Mesenchymal stem cell (in vitro differentiated cells and primary cell): ENCODE measurements at regions not wholly inside any gene's neighbourhood (a gene's known extent, or its start where the extent isn't known, plus 50 kb on each side); places are given as distances from the start of the nearest gene placed in this dataset.
"Not testable (repeated sequence)": the region's sequence is repeated elsewhere in the genome, so short reads cannot be mapped to it uniquely, and the experiment has no call there.

Source experiments
- DNase-seq: peaks from one replicate; pipeline ENCODE4 v3.0.0-alpha.2; 2013
- H2AFZ ChIP-seq: one replicate; pipeline ENCODE4 v1.6.1; 2013; ENCODE audit warnings: low read depth, mild to moderate bottlenecking, control low read depth, inconsistent platforms, low read length, moderate library complexity
- H2AK5ac ChIP-seq: 2 replicates; pipeline ENCODE4 v1.6.1; 2013; ENCODE audit warnings: low read length, moderate library complexity, mild to moderate bottlenecking, inconsistent platforms; ENCODE audit not compliant: severe bottlenecking
- H2BK120ac ChIP-seq: one replicate; pipeline ENCODE4 v1.6.1; 2013; ENCODE audit warnings: low read depth, mild to moderate bottlenecking, inconsistent platforms, low read length, moderate library complexity
- H2BK12ac ChIP-seq, 2 experiments: one replicate each; pipeline ENCODE4 v1.6.1; 2013; ENCODE audit warnings: inconsistent platforms in 2 of 2, low read length in 2 of 2, mild to moderate bottlenecking in 2 of 2, moderate library complexity in 2 of 2, control low read depth in 1 of 2
- H2BK15ac ChIP-seq: one replicate; pipeline ENCODE4 v1.6.1; 2013; ENCODE audit warnings: mild to moderate bottlenecking, low read depth, inconsistent platforms; ENCODE audit not compliant: poor library complexity, severe bottlenecking
- H2BK5ac ChIP-seq: 2 replicates; pipeline ENCODE4 v1.6.1; 2013; ENCODE audit warnings: low read depth, mild to moderate bottlenecking, low read length, control low read depth, inconsistent platforms; ENCODE audit not compliant: poor library complexity, severe bottlenecking
- H3K14ac ChIP-seq, 2 experiments: one replicate each; pipeline ENCODE4 v1.6.1; 2013; ENCODE audit warnings: inconsistent platforms in 2 of 2, low read length in 2 of 2, control low read depth in 1 of 2, mild to moderate bottlenecking in 1 of 2, moderate library complexity in 1 of 2
- H3K18ac ChIP-seq, 2 experiments: one replicate each; pipeline ENCODE4 v1.6.1; 2013; ENCODE audit warnings: inconsistent platforms in 2 of 2, low read length in 2 of 2, control low read depth in 1 of 2, low read depth in 1 of 2, mild to moderate bottlenecking in 1 of 2
- H3K23ac ChIP-seq, 2 experiments: one replicate each; pipeline ENCODE4 v1.6.1; 2013; ENCODE audit warnings: inconsistent platforms in 2 of 2, low read length in 2 of 2, mild to moderate bottlenecking in 2 of 2, moderate library complexity in 2 of 2, control low read depth in 1 of 2
- H3K27ac ChIP-seq: 2 replicates; pipeline ENCODE4 v1.5.1; 2013; ENCODE audit warnings: mild to moderate bottlenecking, moderate library complexity, low read length, control low read depth, inconsistent platforms; ENCODE audit not compliant: poor library complexity, severe bottlenecking
- H3K27me3 ChIP-seq, 2 experiments: 2 replicates each; pipeline versions ENCODE4 v1.6.1 to v1.7.0; 2013; ENCODE audit warnings: low read length in 2 of 2, mild to moderate bottlenecking in 2 of 2, moderate library complexity in 2 of 2, control low read depth in 1 of 2, inconsistent platforms in 1 of 2; ENCODE audit not compliant: control insufficient read depth in 1 of 2, insufficient read depth in 1 of 2
- H3K36me3 ChIP-seq, 2 experiments: 2 replicates each; pipeline versions ENCODE4 v1.6.1 to v1.7.0; 2013; ENCODE audit warnings: low read length in 2 of 2, control low read depth in 1 of 2, inconsistent platforms in 1 of 2, low read depth in 1 of 2, mild to moderate bottlenecking in 1 of 2; ENCODE audit not compliant: insufficient read depth in 2 of 2, control insufficient read depth in 1 of 2
- H3K4ac ChIP-seq, 2 experiments: one replicate each; pipeline ENCODE4 v1.6.1; 2013; ENCODE audit warnings: inconsistent platforms in 2 of 2, low read length in 2 of 2, mild to moderate bottlenecking in 2 of 2, moderate library complexity in 2 of 2, control low read depth in 1 of 2, low read depth in 1 of 2
- H3K4me1 ChIP-seq: 2 replicates; pipeline ENCODE4 v1.6.1; 2013; ENCODE audit warnings: low read depth, low read length, control low read depth; ENCODE audit not compliant: control insufficient read depth, insufficient read depth
- H3K4me2 ChIP-seq: 2 replicates; pipeline ENCODE4 v1.6.1; 2013; ENCODE audit warnings: low read length, mild to moderate bottlenecking, inconsistent platforms; ENCODE audit not compliant: poor library complexity, severe bottlenecking
- H3K4me3 ChIP-seq, 2 experiments: 2 replicates each; pipeline versions ENCODE4 v1.5.1 to v1.7.0; 2013; ENCODE audit warnings: low read length in 2 of 2, mild to moderate bottlenecking in 2 of 2, control low read depth in 1 of 2, low read depth in 1 of 2; ENCODE audit not compliant: insufficient read depth in 1 of 2
- H3K79me1 ChIP-seq: replicated peaks from 2 replicates; pipeline ENCODE4 v1.6.1; 2013; ENCODE audit warnings: mild to moderate bottlenecking, control low read depth, low read length, inconsistent platforms; ENCODE audit not compliant: poor library complexity, severe bottlenecking
- H3K9ac ChIP-seq: 2 replicates; pipeline ENCODE4 v1.7.0; 2013; ENCODE audit warnings: mild to moderate bottlenecking, low read length, moderate library complexity
- H3K9me3 ChIP-seq: 2 replicates; pipeline ENCODE4 v1.7.0; 2013; ENCODE audit warnings: mild to moderate bottlenecking, low read length; ENCODE audit not compliant: control insufficient read depth
- H4K8ac ChIP-seq: one replicate; pipeline ENCODE4 v1.6.1; 2013; ENCODE audit warnings: inconsistent platforms, mild to moderate bottlenecking, low read length, moderate library complexity
- H4K91ac ChIP-seq: one replicate; pipeline ENCODE4 v1.6.1; 2013; ENCODE audit warnings: mild to moderate bottlenecking, low read length, inconsistent platforms
- WGBS: methylation state at CpG from one replicate; pipeline ENCODE4 v1.1.7; 2013; ENCODE audit warnings: mixed read lengths; 5-methylcytosine and 5-hydroxymethylcytosine counted together

DNA sequence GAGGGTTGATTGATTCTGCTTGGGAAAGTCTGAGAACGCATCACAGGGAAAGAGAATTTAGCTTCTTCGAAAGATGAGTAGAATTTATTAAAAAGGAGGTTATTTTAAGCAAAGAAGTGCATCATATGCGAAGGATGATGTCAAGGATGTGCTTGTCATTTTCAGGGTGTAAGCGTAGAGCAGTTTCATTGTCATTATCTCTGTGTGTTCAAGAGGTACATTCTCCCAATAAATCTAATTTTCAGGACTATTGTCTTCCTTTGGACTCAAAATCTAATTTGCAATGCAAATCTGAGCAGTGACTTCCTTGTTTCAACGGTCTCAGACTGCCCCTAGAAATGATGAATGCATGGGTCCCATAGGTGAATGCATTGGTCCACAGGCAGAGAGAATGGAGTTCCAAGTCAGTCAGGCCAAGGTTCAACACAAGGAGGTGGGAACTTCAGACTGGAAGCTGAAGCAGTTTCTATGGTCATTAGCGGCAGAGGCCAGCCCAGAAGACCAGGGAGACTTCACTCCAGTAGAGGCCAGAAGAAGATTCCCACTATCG, 99.8 kb downstream of the CDC42EP3 start:
- Histone ChIP-seq H3K4me2 (no peak overlapping the region), H3K23ac (no peak overlapping the region), H3K79me1 (no peaks in the 10 kb centered on the region), H2BK15ac (peak overlapping the region; percentile 39), H3K9me3 (no peaks in the 10 kb centered on the region), H2AFZ (no peak overlapping the region), H4K91ac (no peak overlapping the region), H3K36me3 (no peaks in the 10 kb centered on the region), H3K9ac (peak overlapping the region; percentile 78), H2BK12ac (peak overlapping the region; percentile 17 to 75), H3K14ac (no peak overlapping the region), H4K8ac (peak overlapping the region; percentile 35), H3K4me3 (no peak overlapping the region), H2BK5ac (no peak overlapping the region), H3K18ac (peak overlapping the region; percentile 13 to 46), H3K27me3 (no peaks in the 10 kb centered on the region), H2BK120ac (peak overlapping the region; percentile 6), H3K4ac (peak overlapping the region; percentile 24 to 62), H3K4me1 (peaks cover 2% of the 10 kb centered on the region), H3K27ac (no peak overlapping the region), H2AK5ac (peak overlapping the region; percentile 14)
- DNase-seq, result no peak
- WGBS, result 97% methylated on average over 7 of the region's 7 CpGs

DNA sequence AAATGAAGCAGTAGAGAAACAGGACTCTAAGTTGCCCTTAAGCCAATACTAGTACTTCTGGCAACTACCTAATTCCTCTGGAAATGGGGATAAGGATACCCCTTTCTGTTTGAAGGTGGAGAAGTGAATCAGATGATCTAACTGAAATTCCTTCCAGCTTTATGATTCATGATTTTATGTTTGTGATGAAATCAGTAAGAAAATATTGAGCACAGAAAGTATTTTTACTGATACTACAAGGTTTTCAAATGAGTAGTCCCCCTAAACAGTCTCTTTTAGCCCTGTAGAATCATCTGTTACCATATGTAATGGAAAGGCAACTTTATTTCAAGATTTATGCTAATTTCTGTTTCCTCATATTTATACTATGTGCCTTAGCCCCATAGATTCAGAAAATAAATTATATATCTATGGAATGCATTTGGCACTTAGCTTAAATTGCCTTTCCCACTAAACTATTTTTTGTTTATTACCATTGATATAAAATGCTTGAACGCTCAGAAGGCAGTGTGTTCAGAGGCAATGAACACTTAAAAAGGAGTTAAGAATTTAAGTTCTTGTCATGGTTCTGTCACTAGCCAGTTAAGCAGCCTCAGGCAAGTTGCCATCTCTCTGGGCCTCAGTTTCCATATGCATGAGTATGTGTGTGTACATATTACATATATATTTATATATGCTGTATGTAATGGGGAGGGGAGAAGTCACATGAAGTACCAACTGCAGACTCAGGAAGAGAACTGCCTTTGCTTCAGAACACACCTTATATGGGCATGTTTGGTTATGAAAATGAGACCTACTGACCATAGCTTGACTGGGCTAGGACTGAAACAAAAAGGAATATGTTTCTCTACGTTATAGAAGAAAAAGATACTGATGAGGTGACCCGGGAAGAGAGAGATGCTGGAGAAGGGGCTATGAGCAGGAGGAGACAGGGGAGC, 97.7 kb downstream of the CDC42EP3 start:
- H4K91ac ChIP-seq, result no peak overlapping the region
- H3K4me1 ChIP-seq, result peaks cover 2% of the 10 kb centered on the region
- no peak overlapping the region for H2AK5ac ChIP-seq
- H3K9me3 ChIP-seq, result no peaks in the 10 kb centered on the region
- no peaks in the 10 kb centered on the region for H3K79me1 ChIP-seq
- H2BK15ac ChIP-seq, result no peak overlapping the region
- no peak for DNase-seq
- no peak overlapping the region for H3K18ac ChIP-seq
- H3K36me3 ChIP-seq, result no peaks in the 10 kb centered on the region
- H3K27me3 ChIP-seq, result no peaks in the 10 kb centered on the region
- H3K27ac ChIP-seq, result no peak overlapping the region
- H2BK12ac ChIP-seq, result no peak overlapping the region
- no peak overlapping the region for H3K23ac ChIP-seq
- H4K8ac ChIP-seq, result no peak overlapping the region
- peak overlapping the region; percentile 34 for H3K9ac ChIP-seq
- H3K4me3 ChIP-seq, result no peak overlapping the region
- no peak overlapping the region for H2AFZ ChIP-seq
- H2BK120ac ChIP-seq, result no peak overlapping the region
- H3K4me2 ChIP-seq, result no peak overlapping the region
- H2BK5ac ChIP-seq, result no peak overlapping the region
- no peak overlapping the region for H3K4ac ChIP-seq
- WGBS, result 87% methylated on average over 3 of the region's 3 CpGs
- no peak overlapping the region for H3K14ac ChIP-seq

DNA sequence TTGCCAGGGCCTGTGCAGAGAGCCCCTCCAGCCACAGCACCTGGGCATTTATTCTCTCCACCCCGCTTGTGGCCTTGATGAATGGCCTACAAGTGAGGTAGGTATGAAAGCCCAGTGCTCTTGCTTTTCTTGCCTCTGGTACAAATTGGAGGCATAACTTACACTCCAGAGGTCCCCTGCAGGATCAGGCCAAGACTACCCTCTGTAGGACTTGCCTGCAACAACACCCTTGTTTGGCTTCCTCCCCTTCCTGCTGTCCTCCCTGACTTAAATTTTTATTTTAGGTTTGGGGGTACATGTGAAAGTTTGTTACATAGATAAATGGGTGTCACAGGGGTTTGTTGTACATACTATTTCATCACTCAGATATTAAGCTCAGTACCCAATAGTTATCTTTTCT, 95.7 kb downstream of the CDC42EP3 start:
- Histone ChIP-seq H3K18ac (peak overlapping the region in 1 of 2 experiments; percentile 77), H4K91ac (no peak overlapping the region), H3K27me3 (no peaks in the 10 kb centered on the region), H3K14ac (peak overlapping the region in 1 of 2 experiments; percentile 36), H3K4me1 (peaks cover 4% of the 10 kb centered on the region), H3K9ac (no peak overlapping the region), H3K9me3 (no peaks in the 10 kb centered on the region), H2BK5ac (no peak overlapping the region), H3K4ac (no peak overlapping the region), H2BK12ac (peak overlapping the region in 1 of 2 experiments; percentile 64), H3K4me2 (no peak overlapping the region), H3K79me1 (no peaks in the 10 kb centered on the region), H3K4me3 (no peak overlapping the region), H2AFZ (no peak overlapping the region), H3K36me3 (no peaks in the 10 kb centered on the region), H3K23ac (no peak overlapping the region), H3K27ac (no peak overlapping the region), H2AK5ac (no peak overlapping the region), H4K8ac (no peak overlapping the region), H2BK15ac (no peak overlapping the region), H2BK120ac (no peak overlapping the region)
- no peak for DNase-seq
- no CpG with 5 or more reads among the region's 1 CpG for WGBS

DNA sequence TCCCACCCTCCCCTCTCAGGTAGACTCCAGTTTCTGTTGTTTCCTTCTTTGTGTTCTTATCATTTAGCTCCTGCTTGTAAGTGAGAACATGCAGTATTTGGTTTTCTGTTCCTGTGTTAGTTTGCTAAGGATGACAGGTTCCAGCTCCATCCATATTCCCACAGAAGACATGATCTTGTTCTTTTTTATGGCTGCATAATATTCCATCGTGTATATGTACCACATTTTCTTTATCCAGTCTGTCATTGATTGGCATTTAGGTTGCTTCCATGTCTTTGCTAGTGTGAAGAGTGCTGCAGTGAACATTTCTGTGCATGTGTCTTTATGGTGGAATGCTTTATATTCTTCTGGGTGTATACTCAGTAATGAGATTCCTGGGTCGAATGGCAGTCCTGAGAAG, 95.2 kb downstream of the CDC42EP3 start:
- H3K14ac ChIP-seq, H3K9ac ChIP-seq: not testable (repeated sequence)

More for the DNA sequence above, 95.2 kb downstream of the CDC42EP3 start:
- H3K9me3 ChIP-seq, H2BK120ac ChIP-seq, H2AK5ac ChIP-seq, H3K4me2 ChIP-seq, H3K23ac ChIP-seq, H3K4ac ChIP-seq, H3K36me3 ChIP-seq, H2AFZ ChIP-seq, H2BK12ac ChIP-seq, H3K4me3 ChIP-seq, H4K91ac ChIP-seq, H3K18ac ChIP-seq, H3K79me1 ChIP-seq, DNase-seq, H3K4me1 ChIP-seq, H2BK5ac ChIP-seq, H2BK15ac ChIP-seq, H3K27me3 ChIP-seq, H4K8ac ChIP-seq, H3K27ac ChIP-seq: not testable (repeated sequence)
- no CpG with 5 or more reads among the region's 2 CpGs for WGBS
